ENCODE measurements at regions not wholly inside any gene's neighbourhood (a gene's known extent, or its start where the extent isn't known, plus 50 kb on each side); places are given as distances from the start of the nearest gene placed in this dataset.
A peak's percentile ranks its signal among the peaks of the same experiment; 100 is the strongest.

DNA sequence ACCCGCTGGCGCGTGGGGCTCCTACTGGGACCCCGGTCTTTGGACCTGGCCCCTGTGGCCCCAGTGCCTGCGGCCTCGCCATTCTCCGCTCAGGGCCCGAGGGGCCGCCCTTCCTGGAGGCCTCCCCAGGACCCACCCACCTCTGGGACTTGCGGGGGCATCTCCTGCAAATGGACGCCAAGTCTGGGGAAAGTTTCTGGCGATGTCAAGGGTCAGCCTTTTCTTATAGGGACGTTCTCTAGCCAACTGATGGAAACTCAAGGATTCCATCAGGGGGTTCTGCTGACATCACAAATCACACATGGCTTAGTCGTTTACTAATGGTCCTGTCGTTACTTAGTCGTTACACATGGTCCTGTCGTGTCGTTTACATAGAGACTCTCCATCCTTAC is 57.7 kb upstream of the RHOBTB1 start:
- peaks cover 28% of the 10 kb centered on the region for H3K27me3 ChIP-seq (ENCODE audit: insufficient read depth, low read length)
- H3K36me3 ChIP-seq (ENCODE audit: insufficient read depth, low read length), result no peaks in the 10 kb centered on the region
- H3K79me2 ChIP-seq (ENCODE audit: insufficient read depth, low read length), result no peaks in the 10 kb centered on the region
- no peak overlapping the region for H2AFZ ChIP-seq (ENCODE audit: low read length)
- DNase-seq (ENCODE audit: insufficient read length, low spot score, missing footprints), result no peak
- peak overlapping the region; percentile 32 for H3K4me2 ChIP-seq (ENCODE audit: insufficient read depth, low read length)
- H3K9me3 ChIP-seq (ENCODE audit: low read depth, low read length), result no peaks in the 10 kb centered on the region
- H3K4me3 ChIP-seq (ENCODE audit: insufficient read depth, low read length), result peak overlapping the region; percentile 57
- no peaks in the 10 kb centered on the region for H4K20me1 ChIP-seq (ENCODE audit: insufficient read depth, low read length)
- TF ChIP-seq, protein P1, sequence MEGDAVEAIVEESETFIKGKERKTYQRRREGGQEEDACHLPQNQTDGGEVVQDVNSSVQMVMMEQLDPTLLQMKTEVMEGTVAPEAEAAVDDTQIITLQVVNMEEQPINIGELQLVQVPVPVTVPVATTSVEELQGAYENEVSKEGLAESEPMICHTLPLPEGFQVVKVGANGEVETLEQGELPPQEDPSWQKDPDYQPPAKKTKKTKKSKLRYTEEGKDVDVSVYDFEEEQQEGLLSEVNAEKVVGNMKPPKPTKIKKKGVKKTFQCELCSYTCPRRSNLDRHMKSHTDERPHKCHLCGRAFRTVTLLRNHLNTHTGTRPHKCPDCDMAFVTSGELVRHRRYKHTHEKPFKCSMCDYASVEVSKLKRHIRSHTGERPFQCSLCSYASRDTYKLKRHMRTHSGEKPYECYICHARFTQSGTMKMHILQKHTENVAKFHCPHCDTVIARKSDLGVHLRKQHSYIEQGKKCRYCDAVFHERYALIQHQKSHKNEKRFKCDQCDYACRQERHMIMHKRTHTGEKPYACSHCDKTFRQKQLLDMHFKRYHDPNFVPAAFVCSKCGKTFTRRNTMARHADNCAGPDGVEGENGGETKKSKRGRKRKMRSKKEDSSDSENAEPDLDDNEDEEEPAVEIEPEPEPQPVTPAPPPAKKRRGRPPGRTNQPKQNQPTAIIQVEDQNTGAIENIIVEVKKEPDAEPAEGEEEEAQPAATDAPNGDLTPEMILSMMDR (IDR thresholded peaks at IDR 0.05; ENCODE audit: extremely low read depth, low read depth, low read length), result no peak
- H3K4me1 ChIP-seq (ENCODE audit: insufficient read depth, low read length), result no peaks in the 10 kb centered on the region
- H3K27ac ChIP-seq (ENCODE audit: low read depth, low read length), result no peak overlapping the region

GRCh38 chr10:61000769-61001730 is 57.1 kb upstream of the RHOBTB1 start:
- no peaks in the 10 kb centered on the region for H3K4me1 ChIP-seq (ENCODE audit: insufficient read depth, low read length)
- no peak overlapping the region for H2AFZ ChIP-seq (ENCODE audit: low read length)
- peak overlapping the region; percentile 67 for H3K4me2 ChIP-seq (ENCODE audit: insufficient read depth, low read length)
- no peaks in the 10 kb centered on the region for H3K9me3 ChIP-seq (ENCODE audit: low read depth, low read length)
- no peaks in the 10 kb centered on the region for H3K79me2 ChIP-seq (ENCODE audit: insufficient read depth, low read length)
- TF ChIP-seq, protein P1 (IDR thresholded peaks at IDR 0.05; ENCODE audit: extremely low read depth, low read depth, low read length), result no peak
- H3K27ac ChIP-seq (ENCODE audit: low read depth, low read length), result no peak overlapping the region
- H3K4me3 ChIP-seq (ENCODE audit: insufficient read depth, low read length), result peak overlapping the region; percentile 57
- H3K27me3 ChIP-seq (ENCODE audit: insufficient read depth, low read length), result peaks cover 28% of the 10 kb centered on the region
- peak; percentile 75 for DNase-seq (ENCODE audit: insufficient read length, low spot score, missing footprints)
- H3K36me3 ChIP-seq (ENCODE audit: insufficient read depth, low read length), result no peaks in the 10 kb centered on the region
- no peaks in the 10 kb centered on the region for H4K20me1 ChIP-seq (ENCODE audit: insufficient read depth, low read length)

DNA sequence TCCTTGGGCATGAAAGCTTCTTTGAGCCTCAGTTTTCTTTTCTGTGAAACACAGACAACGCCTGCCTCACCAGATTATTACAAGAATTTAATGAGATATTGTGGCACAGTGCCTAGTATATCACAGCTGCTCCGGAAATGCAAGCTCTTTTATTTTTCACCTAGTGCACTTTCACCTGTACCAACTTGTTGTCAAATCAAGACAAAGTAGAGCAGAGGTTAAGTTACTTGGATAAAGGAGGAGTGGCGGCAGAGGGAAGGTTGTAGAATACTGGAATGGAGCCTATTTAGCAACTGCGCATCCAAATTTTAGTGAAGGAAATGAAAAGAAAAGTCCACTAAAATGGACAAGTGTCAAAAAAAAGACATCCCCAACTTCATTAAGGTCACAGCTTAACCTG is 54.9 kb upstream of the RHOBTB1 start:
- Histone ChIP-seq H3K4me1 (ENCODE audit: insufficient read depth, low read length) (no peaks in the 10 kb centered on the region), H4K20me1 (ENCODE audit: insufficient read depth, low read length) (no peaks in the 10 kb centered on the region), H3K36me3 (ENCODE audit: insufficient read depth, low read length) (no peaks in the 10 kb centered on the region), H3K27ac (ENCODE audit: low read depth, low read length) (no peak overlapping the region), H3K4me3 (ENCODE audit: insufficient read depth, low read length) (no peak overlapping the region), H3K27me3 (ENCODE audit: insufficient read depth, low read length) (peaks cover 28% of the 10 kb centered on the region), H3K4me2 (ENCODE audit: insufficient read depth, low read length) (no peak overlapping the region), H3K9me3 (ENCODE audit: low read depth, low read length) (no peaks in the 10 kb centered on the region), H3K79me2 (ENCODE audit: insufficient read depth, low read length) (no peaks in the 10 kb centered on the region), H2AFZ (ENCODE audit: low read length) (no peak overlapping the region)
- TF ChIP-seq, protein P1 (IDR thresholded peaks at IDR 0.05; ENCODE audit: extremely low read depth, low read depth, low read length), result no peak
- no peak for DNase-seq (ENCODE audit: insufficient read length, low spot score, missing footprints)

DNA sequence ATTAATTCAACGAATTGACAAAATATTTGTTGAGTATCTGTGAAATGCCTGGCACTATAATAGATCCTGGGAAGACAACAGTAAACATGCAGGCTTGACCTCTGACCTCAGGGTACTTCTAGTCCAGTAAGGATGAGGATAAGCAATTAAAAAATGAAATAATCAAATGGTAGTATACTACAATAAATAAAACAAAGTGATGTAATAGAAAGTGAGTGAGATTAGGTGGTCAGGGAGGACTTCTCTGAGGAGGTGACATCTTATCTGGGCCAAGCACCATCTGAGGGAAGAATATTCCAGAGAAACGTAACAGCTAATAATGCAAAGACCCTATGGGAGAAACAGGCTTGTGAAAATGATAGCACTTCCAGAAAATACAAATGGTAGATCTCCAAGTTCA is 50.1 kb upstream of the RHOBTB1 start:
- Histone ChIP-seq H4K20me1 (ENCODE audit: insufficient read depth, low read length) (no peaks in the 10 kb centered on the region), H3K27me3 (ENCODE audit: insufficient read depth, low read length) (peaks cover 3% of the 10 kb centered on the region)
- TF ChIP-seq, protein P1 (IDR thresholded peaks at IDR 0.05; ENCODE audit: extremely low read depth, low read depth, low read length), result no peak

More for the DNA sequence above, 50.1 kb upstream of the RHOBTB1 start:
- Histone ChIP-seq H3K27ac (ENCODE audit: low read depth, low read length) (no peak overlapping the region), H2AFZ (ENCODE audit: low read length) (no peak overlapping the region), H3K79me2 (ENCODE audit: insufficient read depth, low read length) (no peaks in the 10 kb centered on the region), H3K4me1 (ENCODE audit: insufficient read depth, low read length) (no peaks in the 10 kb centered on the region), H3K9me3 (ENCODE audit: low read depth, low read length) (no peaks in the 10 kb centered on the region), H3K4me3 (ENCODE audit: insufficient read depth, low read length) (no peak overlapping the region), H3K4me2 (ENCODE audit: insufficient read depth, low read length) (no peak overlapping the region), H3K36me3 (ENCODE audit: insufficient read depth, low read length) (no peaks in the 10 kb centered on the region)
- DNase-seq (ENCODE audit: insufficient read length, low spot score, missing footprints), result no peak

All from osteoblast (primary cell).